GM18519 (cell line): ENCODE measurements at regions not wholly inside any gene's neighbourhood (a gene's known extent, or its start where the extent isn't known, plus 50 kb on each side); places are given as distances from the start of the nearest gene placed in this dataset.
"Not testable (repeated sequence)": the region's sequence is repeated elsewhere in the genome, so short reads cannot be mapped to it uniquely, and the experiment has no call there.

ENCODE experiments used
- ATAC-seq: cut with Tn5 transposase; IDR thresholded peaks from one replicate; pipeline ENCODE4 v1.9.1; 2021; ENCODE audit warnings: mild to moderate bottlenecking, moderate library complexity; ENCODE audit not compliant: unreplicated experiment, low FRiP score

GRCh38 chr4:180341926-180342325 is 1901.3 kb upstream of the TENM3 start:
- no peak for ATAC-seq

GRCh38 chr4:180350901-180351300 is 1892.3 kb upstream of the TENM3 start:
- ATAC-seq, result no peak

DNA sequence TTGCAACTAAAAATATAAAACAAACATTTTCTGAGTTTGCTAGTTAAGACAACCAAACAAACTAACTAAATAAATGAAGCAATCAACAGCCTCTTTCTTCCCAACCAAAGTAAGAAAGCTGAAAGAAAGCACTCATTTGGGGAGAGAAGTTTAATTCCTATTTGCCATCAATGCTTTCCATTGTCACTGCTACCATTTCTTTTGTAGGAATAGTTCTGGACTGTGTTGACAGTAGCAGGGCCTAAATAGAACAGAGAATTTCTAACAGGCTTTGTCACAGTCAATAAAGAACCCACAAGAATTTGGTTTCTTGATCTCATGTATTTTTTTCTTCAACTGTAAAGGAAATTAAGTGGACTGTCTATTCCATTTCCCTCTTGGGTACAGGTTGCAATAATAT is 1886.4 kb upstream of the TENM3 start:
- no peak for ATAC-seq

- ATAC-seq, result not testable (repeated sequence)
Observed at GRCh38 chr4:180360113-180360512, 1883.1 kb upstream of the TENM3 start.

- no peak for ATAC-seq
Observed at GRCh38 chr4:180363815-180364214, 1879.4 kb upstream of the TENM3 start.

DNA sequence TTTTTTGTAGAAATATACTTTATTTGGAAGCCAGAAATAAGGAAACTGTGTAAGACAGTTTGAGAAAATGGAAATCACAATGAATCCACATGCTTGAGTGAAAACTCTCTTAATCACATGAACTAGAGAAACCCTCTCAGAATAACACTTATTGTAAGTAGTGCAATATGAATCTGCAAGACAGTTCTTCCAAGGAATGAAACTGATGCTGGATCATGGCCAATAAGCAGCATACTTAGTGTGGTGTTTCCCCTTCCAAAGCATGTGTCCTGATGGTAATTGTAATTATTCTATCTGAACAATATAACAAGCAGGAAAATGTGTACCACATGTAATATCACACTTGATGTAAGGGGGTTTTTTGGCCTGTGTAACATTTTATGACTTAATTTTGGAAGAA is 1870.5 kb upstream of the TENM3 start:
- ATAC-seq, result no peak

GRCh38 chr4:180377741-180378140 is 1865.5 kb upstream of the TENM3 start:
- no peak for ATAC-seq

- ATAC-seq, result no peak
Observed at GRCh38 chr4:180380733-180381132, 1862.5 kb upstream of the TENM3 start.

DNA sequence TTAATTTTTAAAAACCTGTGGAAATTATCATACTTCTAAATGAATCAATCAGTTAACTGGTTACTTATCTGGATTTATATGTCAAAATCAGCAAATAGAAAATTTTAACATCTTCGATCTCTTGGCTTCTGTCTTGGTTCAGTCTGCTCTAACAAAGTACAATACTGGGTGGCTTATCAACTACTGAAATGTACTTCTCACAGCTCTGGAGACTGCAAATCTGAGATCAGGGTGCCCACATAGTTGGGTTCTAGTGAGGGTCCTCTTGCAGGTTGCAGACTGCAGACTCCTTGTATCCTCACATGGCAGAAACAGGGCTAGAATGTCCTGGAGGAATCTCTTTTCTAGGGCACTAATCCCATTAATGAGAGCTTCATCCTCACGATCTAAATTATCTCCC is 1851.6 kb upstream of the TENM3 start:
- ATAC-seq, result no peak

- no peak for ATAC-seq
Observed at GRCh38 chr4:180394312-180394711, 1848.9 kb upstream of the TENM3 start.

DNA sequence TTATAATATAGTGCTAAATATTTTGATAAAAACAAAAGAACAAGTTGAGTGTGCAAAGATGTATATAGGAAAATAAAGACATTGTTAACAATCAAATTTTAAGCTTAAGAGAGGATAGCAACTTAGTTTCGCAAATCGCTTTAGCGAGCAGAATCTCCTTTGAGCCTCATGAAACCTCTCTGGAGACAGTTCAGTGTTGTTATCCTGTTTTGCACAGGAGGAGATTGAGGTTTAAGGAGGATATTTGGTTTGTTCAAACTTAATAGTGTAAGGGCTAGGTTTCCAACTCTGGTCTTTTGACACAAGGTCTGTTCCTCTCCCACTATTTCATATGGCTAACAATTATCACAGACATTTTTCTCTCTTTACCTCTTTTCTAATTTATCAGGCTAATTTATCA is 1848.5 kb upstream of the TENM3 start:
- no peak for ATAC-seq

DNA sequence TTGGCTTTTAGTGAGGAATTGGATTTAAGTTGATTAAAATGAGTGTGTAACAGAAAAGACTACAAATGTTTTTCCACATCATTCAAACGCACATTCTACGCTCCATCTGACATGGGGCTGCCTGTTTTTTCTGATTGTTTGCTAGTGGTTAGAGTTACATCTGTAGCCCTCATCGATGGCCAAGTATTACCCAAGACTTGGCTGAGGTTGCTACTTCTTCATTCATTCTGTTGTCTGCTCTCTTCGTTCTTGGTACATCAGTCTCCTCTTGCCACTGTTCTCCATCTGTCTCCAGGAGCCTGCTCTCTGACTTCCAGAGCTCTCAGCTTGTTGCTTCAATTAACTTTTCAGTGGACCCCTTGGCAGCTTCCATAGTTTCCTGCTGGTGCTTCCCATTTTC is 1844.6 kb upstream of the TENM3 start:
- no peak for ATAC-seq

DNA sequence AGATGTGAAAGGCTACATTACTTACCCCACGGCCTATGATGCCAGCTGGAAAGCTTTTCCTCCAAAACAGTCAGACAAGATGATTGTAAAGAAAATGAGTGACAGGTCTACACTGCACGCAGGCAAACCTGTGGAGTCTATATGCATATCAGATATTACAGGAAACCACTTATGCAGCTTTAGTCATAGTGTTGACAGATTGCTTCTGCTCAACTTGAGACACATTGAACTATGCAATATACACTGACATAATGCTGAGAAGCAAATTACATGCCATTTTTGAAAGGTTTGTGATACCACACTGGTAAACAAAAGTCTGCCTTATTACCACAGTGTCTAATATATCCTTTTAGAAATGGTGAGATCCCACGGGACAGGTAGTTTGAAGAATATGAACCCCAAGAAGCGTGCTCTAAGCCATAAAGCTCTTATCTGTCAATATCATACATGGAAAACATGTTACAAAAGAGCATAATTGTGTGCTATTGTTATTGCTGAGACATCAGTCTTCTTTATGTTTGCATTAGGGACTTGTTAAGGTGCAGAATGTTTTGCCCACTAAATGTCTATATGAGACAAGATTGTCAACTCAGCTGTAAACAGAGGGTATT is 1835.8 kb upstream of the TENM3 start:
- ATAC-seq, result no peak

- no peak for ATAC-seq
Observed at GRCh38 chr4:180418819-180419531, 1824.2 kb upstream of the TENM3 start.

DNA sequence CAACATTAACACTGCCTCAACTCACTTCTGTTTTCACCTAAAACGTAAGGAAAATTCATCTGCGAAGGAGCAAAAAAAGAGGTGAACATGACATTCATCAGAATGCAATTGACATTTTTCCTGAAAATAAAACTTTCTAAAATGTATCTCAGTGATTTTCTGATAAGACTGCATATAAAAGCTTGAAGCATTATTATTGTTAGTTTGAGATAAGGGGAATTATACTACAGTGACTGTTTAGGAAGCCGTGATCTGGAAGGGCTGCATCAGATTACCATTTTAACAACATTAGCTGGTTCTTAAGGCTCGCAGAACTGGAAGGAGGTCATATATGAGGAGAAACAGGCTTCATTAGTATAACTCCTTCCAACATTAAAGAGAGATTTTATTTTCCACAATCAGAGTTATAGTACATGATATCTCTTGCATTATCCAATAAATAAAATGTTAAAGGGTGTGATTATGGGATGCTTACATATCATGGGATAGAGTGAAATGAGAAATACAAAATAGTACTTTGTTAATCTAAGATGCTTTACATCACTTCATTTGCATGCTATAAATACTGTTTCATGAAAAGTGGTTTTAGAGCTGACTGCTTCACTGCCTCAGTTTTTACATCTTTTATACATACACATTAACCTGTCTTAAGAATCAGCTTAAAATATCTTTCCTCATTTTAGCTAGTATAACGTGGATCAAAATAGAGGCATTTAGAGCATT is 1820.1 kb upstream of the TENM3 start:
- ATAC-seq, result no peak

DNA sequence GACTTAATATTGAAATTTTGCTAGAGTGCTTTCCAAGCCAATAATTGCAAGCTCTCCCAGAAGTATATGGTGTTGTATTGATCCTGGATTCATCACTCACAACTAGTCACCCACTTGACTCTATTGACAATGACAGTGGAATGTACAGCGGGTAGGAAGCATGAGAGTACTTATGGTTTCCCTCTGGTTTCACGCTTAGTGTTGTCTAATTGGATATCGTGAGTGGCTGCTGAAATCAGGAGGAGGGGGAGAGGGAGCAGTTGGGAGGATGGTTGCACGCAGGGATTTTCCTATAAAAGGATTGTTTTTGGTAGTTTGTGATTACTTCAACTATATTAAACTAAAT is 1819.5 kb upstream of the TENM3 start:
- ATAC-seq, result no peak

GRCh38 chr4:180426938-180427337 is 1816.3 kb upstream of the TENM3 start:
- no peak for ATAC-seq

- no peak for ATAC-seq
Observed at GRCh38 chr4:180430283-180430682, 1812.9 kb upstream of the TENM3 start.

DNA sequence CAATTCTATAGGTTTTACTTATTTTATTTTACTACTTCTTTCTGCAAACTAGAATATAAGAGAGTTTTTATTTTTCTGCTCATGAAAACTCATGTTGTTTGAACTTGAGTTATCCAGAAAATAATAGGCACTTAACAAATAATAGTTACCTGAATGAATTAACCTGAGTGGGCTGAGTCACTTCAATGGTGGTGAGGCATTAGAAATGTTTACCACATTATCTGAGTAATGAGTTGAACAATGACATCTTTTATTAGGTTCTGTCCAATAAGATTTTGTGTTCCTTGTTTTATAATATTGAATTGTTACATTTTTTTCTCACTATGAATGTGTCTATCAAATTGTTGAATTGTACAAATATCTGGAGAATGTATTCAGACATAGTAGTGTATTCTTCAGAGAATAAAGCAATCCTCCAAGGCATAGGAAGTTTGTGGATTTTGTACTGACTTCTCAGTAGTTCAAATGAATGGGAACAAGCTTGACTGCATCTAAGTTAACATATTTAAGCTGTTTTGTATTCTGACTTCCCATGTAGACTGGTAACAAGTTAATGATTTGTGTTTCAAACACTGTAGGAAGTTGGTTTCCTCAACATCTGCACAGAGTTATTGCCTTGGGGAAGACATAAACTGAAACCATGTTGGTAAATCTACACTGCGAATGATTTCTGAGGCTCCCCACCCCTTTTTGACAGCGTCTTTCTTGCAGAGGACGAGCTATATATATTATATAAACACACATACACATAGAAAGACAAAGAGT is 1808.9 kb upstream of the TENM3 start:
- no peak for ATAC-seq

- ATAC-seq, result no peak
Observed at GRCh38 chr4:180436361-180436760, 1806.8 kb upstream of the TENM3 start.

GRCh38 chr4:180437601-180438000 is 1805.6 kb upstream of the TENM3 start:
- no peak for ATAC-seq
